ENCODE measurements at regions not wholly inside any gene's neighbourhood (a gene's known extent, or its start where the extent isn't known, plus 50 kb on each side); places are given as distances from the start of the nearest gene placed in this dataset.

DNA sequence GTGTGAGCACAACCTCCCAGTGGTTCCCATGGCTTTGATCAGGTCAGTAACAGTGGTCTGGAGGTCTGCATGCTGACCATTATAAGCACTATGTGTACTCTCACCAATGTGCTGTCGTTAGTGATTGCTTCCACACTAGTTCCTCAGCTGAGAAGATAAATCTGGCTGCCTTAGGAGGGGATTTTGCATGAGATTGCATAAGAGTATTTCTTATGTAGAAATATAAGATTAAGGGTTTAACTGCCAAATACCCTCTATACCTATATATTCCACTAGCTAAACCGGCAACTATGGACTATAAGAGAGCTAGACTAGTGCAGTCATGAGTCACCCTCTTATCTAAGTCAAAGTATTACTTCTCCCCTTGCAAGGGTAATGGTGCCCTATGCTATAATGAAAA is 580.2 kb downstream of the CDH11 start:
- DNase-seq (ENCODE audit: low read depth, low spot score): no peak

DNA sequence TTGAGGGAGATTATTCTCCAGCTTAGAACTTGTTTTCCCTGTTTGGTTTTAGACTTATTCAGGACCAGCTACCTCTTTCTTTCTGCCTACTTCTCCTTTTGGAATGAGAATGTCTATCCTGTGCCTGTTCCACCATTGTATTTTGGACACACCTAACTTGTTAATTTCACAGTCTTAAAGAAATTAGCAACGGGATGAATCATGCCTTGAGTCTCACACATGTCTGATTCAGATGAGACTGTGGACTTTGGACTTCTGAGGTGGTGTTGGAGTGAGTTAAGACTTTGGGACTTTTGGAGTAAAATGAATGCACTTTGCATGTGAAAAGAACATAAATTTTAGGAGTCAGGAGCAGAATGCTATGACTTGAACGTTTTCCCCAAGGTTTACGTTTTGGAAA is 581.4 kb downstream of the CDH11 start:
- DNase-seq (ENCODE audit: low read depth, low spot score): no peak

DNA sequence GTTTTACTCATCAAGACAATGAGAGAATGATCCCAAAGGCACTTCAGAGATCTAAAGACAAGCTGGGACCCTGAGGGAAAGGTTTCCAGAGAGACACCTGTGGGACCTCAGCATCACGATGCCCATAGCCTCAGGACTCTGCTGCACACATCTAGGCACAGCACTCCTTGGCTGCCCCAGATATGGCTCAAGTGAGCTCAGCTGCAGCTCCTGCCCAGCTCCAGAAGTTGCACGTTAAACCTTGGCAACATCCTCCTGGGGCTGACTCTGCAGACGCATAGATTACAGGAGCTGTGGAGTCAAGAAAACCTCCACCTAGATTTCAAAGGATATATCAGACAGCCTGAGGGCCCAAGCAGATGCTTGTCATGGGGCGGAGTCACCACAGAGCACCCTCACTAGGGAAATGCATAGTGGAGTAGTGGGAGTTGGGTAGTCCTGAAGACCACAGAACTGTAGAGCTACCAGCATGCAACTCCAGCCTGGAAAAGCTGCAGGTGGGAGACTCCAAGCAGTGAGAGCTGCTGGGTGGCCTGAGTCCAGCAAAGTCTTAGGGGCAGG is 582.0 kb downstream of the CDH11 start:
- DNase-seq (ENCODE audit: low read depth, low spot score): peak; percentile 14

DNA sequence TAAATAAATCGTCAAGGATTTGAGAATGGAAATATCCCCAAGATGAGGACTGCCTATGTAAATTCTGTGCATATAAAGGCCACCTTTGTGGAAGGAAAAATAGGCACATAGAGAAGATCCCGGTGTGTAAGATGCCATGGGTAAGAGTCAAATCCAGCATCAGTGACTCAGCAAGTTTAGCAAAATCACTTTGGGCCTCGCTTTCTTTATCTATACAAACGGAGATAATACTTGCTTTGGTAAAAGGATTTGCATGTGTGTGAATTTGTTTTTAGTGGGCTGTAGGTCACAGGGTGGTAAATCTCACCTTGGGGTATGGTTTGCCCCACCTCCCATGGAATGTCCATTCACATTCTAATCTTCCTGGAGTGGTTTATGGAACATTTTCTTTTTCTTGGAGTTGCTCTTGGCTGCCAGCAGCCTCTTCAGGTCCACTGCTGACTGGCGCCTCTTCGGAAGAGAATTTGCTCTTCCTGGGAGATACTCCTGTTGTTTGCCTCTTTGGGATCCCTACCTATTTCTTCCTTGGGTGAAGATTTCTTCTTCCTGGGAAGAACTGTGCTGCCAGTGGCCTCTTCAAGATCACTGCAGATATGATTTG is 587.6 kb downstream of the CDH11 start:
- peak; percentile 27 for DNase-seq (ENCODE audit: low read depth, low spot score)

DNA sequence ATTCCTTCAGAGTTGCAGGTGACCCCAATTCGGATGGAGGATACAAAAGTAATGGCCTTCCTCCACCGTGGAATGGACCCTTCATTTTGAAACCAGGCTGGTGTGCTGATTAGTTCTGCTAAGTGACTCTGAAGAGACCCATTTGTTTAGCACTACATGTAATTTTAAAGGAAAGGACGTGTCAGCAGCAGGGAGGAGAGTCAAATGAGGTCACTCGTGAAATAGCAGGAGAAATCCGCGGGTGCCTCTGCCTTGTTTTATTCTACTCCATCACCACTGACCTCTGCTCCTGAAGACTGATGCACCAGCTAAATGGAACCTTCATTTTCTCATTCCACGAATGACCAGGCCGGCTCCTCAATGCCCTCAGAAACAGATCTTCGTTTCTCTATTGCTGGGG is 589.2 kb downstream of the CDH11 start:
- no peak for DNase-seq (ENCODE audit: low read depth, low spot score)

DNA sequence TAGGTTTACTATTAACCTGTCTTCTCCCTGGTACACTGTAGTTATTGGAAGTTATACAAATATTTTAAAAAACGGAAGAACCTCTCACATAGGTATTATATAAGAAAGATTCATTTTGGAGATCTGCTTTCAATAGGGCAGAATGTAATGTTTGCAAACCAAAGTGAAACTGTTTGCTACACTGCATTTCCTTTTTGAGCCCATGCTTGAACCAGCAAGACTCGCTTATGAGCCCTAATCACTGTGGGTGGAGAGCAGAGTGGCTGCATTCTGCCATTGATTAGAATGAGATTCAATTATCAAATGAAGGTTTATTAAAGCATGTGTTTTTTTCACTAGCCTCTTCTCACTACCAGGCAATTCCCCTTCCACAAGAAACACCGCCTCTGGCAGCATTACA is 589.7 kb downstream of the CDH11 start:
- no peak for DNase-seq (ENCODE audit: low read depth, low spot score)

DNA sequence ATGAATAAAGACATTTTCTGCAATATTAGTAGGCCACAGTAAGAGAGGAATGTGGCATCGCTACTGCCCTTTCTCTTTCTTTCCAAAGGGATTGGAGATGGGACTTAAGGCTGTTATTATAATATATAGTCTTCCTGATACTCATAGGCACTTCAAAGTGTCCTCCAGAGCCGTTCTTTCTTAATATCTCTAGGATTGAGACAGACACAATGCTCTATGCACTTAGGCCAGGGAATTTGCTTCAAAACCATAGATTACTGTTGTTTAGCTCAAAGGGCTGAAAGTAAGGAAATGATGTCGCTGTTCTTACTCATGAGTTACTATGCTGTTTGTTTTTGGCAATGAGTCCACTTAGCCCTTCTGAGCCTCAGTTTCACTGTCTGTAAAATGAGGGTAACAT is 590.5 kb downstream of the CDH11 start:
- DNase-seq (ENCODE audit: low read depth, low spot score): no peak

DNA sequence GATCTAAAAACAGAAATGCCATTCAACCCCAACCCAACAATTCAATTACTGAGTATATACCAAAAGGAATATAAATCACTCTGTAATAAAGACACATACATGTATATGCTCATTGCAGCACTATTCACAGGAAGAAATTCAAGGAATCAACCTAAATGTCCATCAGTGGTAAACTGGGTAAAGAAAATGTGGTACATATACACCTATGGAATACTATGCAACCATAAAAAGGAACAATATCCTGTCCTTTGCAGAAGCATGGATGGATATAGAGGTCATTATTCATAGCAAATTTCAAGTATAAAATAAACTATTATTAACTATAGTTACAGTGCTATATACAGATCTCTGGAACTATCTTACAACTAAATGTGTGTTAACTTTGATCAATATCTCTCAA is 599.3 kb downstream of the CDH11 start:
- DNase-seq (ENCODE audit: low read depth, low spot score): no peak

DNA sequence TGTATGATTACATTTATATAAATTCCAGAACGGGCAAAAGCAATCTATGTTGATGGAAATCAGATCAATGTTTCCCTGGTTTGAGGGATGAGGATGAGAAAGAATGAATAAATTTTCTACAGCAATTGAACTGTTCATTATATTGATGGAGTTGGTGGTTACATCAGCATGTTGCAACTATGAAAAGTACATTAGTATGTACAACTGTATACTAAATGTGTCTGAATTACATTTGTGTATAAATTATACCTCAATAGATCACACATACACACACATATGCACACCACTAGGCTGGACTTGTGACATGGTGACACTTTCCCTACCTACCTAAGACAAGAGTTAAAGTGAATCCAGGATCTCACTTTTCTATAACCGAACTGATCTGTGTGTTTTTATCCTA is 608.0 kb downstream of the CDH11 start:
- no peak for DNase-seq (ENCODE audit: low read depth, low spot score)

DNA sequence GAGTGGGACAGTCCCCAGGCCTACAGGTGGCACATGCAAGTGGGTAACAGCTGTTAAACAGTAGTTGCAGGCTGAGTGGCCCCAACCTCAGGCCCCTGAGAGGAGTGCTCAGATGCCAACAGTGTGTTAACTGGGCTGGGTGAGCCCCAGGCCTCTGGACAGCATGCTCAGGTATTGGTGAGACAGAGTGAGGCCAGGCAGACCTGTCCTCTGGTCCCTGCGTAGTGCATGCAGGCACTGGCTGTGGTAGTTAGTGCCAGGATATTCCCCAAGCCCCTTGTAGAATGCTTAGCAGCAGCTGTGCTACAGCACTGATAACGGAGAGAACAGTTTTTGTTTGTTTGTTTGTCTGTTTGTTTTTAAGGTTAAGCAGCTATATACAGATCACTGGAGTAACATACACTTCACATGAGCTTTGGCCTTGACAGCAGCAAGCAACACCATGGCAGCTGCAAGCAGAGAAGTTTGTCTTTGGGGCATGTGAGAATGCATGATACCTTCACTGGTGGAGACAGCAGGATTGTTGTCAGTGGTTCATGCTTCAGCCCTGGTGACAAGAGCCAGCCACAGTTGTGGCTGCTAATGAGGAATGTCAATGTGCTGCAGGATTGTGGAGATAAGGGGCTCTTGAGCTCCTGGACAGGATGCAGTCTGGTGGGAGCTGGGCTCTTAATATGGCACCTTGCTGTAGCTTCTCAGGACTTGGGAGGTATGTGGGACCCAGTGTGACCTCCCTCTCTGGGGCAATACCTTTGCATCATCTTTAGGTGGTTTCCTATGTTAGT is 614.4 kb downstream of the CDH11 start:
- DNase-seq (ENCODE audit: low read depth, low spot score): peak; percentile 27

DNA sequence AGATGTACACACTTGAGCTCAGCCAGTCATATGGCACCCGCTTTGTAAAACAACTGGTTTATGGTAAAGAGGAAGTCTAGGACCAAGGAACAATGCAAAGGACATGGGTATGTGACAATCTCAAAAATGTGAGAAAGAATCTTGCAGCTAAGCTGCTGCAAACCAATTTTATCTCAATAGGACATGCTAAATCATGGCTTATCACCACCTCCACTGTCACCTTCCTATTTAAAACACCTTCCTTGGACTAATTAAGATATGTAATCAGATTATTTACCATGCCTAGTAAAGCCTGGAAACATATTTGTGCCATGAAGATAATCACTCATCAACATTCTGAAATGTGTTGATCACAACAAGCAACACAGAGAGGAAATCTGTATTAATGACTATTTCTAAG is 622.7 kb downstream of the CDH11 start:
- DNase-seq (ENCODE audit: low read depth, low spot score): no peak

DNA sequence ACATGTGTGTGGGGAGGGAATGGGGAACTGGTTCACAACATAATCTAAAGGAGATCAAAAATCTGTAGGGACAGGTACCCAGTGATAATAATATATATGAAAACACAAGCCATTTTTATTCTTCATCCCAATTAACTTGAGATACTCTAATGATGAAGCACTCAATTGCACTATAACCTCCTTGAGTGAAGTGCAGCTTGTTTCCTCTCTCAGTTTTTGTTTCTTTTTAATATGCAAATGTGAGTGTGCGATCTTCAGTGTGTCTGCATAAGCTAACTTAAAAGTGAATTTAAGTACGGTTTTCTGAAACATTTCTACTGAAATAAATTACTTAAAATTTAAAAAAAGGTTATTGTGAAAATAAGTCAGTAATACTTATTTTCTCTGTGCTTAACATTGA is 623.5 kb downstream of the CDH11 start:
- DNase-seq (ENCODE audit: low read depth, low spot score): no peak

DNA sequence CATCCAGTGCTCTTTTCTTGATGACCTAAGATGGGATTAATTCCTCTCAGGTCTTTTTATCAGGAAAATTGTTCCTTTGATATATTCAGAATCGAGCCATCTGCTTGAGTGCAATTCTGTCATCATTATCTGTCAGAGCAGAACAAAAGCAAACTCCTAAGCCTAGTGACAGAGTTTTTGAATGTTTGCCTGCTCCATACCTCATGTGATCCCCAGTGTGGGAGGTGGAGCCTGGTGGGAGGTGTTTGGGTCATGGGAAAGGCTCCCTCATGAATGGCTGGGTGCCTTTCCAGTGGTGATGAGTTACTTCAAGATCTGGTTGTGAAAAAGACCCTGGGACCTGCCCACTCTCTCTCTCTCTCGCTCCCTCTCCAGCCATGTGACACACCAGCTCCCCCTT is 628.2 kb downstream of the CDH11 start:
- DNase-seq (ENCODE audit: low read depth, low spot score): no peak

DNA sequence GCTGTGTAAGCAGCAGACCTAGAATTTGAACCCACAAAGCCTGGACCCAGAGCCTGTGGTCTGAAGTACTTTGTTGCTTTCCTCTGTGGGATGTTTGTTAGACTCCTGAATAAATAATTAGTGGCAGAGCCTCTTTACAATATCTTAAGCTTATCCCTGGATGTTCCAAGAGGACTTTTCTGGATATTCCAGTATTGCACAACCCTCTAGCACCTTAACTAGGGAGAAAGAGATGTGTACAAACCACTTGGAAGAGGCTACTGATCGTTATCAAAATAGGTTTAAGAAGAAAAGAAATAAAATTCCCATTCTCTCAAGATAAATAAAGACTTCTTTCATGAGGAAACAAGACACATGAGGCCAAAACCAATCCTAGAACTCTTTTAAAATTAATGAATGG is 632.4 kb downstream of the CDH11 start:
- DNase-seq (ENCODE audit: low read depth, low spot score): no peak

DNA sequence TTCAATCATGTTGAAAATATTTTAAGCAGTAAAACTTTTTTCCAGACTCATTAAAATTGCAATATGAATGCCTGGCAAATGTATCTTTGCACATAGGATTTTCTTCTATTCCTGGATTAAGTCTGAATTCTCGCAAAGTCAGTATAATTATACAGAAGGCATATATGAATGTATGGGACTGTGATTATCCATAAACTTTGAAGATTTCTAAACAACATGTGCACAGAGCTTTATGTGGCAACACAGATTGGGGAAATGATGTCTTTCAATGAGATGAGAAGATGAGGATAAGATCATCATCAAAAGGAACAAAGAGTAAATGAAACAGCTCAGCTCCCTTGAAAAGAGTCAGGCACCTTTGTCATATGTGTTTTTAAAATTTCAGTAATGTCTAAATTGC is 635.3 kb downstream of the CDH11 start:
- no peak for DNase-seq (ENCODE audit: low read depth, low spot score)

DNA sequence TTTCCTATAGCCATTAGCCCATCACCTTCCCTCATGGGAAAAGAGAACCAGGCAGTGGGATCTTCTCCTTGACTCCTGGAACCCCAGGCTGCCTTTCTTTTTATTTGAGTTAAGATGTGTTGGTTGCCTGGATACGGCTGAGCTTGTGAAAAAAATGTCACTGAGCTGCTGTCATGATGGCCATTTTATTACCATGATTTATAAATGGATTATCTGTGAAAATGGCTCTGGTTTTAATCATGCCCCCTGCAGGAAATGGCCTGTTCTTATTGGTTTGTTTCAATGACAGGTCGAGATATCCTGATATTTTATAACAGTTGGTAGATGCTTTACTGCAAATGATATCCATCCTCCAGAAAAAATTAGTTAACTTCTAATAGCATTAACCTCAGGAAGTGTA is 640.4 kb downstream of the CDH11 start:
- DNase-seq (ENCODE audit: low read depth, low spot score): no peak

DNA sequence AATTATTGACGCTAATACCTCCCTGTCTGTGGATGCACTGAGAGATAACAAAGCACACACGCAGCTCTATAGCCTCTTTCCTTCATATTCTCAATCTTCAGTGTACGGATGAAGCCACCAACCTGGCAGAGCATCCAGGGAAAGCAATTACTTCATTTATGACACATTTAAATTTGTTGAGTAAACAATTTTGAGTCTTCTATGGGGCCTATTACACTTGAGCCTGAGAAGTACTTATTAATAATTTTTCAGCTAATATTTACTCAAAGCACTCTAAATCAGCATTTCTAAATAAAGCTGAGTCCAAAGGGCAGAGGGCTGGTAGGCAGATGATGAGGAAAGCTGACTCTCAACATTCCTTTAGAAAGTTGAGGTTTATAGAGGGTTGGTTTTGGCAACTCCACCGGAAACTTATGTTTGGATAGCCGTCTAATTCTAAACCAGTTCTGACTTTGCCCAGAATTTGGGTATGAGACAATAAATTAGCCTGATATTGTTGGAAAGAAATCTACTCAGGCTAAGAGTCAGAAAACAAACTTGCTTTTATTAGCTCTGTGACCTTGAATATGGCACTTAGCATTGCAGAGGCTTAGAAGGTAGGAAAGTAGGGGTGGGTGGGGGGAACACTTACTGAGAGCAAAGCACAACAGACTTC is 643.5 kb downstream of the CDH11 start:
- no peak for DNase-seq (ENCODE audit: low read depth, low spot score)

DNA sequence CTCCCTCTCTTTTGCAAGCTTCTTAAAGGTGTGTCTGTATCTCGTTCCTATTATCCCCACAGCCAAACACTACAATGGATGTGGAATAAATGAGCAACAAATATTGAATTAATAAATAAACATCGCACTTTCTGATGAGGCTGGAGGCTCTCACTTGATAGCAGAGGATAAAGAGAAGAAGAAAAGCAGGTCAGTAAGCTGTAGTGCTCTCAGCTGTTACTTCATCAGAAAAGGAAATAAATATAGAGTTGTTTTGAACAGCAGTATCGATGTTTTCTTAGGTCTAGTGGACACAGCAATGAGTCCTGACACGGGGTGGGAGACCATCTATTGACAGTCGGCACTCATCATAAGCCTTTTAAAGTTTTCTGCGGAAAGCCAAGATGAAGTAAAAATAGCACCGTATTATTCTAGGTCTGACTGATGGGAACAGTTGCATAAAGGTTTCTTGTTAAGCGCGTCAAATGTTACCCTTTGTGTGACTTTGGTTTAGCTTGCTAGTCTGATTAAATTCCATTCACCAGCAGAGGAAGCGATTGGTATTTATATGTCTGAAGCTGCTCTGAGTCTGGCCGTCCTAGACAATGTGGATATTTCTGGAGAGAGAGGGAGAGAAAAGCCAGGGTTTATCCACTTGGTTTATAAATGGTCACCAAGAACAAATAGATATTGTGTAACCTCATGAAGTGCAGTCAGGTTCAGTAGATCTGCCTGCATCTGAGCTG is 646.1 kb downstream of the CDH11 start:
- DNase-seq (ENCODE audit: low read depth, low spot score): no peak

DNA sequence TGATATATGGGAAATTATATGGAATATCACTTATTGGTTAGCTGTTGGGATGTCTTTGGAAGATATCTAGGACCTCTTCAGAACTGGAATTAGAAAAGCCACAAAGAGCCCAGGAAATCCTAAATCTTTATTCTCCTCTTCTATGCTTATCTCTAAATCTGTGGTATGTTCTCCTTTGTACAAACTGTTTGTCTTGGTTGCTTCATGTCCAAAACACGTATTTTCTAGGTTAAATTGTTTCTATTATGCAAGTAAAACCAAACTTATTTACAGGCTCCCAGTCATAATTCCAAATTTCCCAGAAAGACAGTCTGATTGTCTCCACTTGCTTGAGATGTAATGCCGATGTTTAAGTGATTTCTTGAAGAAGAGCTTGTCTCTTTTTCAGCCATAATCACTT is 650.9 kb downstream of the CDH11 start:
- no peak for DNase-seq (ENCODE audit: low read depth, low spot score)

DNA sequence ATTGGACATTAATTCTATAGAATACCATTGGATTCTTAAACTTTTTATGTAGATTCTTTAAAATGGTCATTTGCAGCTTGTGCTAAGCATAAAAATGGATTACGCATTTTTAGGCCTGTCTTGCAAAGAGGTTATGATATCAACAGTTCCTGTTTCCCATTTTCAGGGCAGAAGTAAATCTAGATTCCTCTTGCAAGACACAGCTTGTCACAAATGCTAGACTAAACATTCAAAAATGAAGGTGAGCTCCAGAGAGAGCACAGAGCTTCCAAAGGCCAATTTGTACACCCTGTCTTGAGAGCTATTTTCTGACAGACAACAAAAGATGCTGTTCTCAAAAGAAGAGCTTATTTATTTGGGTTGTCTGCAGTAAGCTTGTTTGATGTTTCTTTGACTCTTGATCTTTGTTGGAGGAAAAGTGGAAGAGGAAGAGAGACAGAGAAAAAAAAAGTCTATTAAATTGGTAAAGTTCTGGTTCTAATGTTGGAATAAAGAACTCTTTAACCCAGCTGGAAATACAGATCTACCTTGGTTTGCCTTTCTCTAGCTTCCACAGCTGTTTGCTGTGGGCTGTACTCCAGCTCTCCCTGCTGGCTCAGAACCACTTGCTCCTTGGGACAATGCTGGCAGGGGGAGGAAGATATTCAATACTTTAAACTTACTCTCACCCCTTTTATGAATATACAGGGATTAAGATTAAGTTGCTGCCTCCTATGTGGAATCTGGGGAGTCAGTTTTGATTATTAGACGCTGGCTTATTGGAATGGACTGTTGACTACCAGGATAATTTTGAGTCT is 651.8 kb downstream of the CDH11 start:
- no peak for DNase-seq (ENCODE audit: low read depth, low spot score)

DNA sequence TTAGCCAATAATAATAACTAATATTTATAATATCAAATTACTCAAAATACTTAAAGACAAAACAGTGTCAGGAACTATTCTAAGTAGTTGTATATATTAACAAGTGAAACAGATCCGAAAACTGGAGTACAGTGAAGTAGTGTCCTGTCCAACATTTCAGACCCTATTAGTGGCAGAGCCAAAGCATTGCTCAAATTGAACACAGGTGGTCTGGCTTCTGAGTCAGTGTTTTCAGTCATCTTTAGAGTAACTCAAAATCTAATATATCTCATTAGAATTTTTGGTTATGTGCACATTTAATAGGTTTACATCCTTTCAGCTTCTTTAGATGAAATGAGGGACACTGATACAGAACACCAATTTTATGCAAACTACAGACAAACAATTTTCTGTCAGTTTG is 652.5 kb downstream of the CDH11 start:
- no peak for DNase-seq (ENCODE audit: low read depth, low spot score)

Measured in ELF-1 (cell line).